GM12878 (cell line): ENCODE measurements at regions not wholly inside any gene's neighbourhood (a gene's known extent, or its start where the extent isn't known, plus 50 kb on each side); places are given as distances from the start of the nearest gene placed in this dataset.

Experiments
- ATAC-seq: fragments of 200-7000 bp; cut with Tn5 transposase; 3 replicates; pipeline ENCODE4 v1.9.1; 2020; ENCODE audit warnings: mild to moderate bottlenecking, moderate library complexity
- BruUV-seq: library from RNA; stranded (reverse); fragments of 400-500 nt; replicated peaks from 2 replicates; lab custom pipeline; 2021; lab: Mats Ljungman, UMichigan
- CTCF ChIA-PET: fragments of 300-600 bp; sonication (Branson Sonifier 250); formaldehyde crosslinking; extraction: SDS; loops from one replicate; lab custom pipeline; 2021; ENCODE audit warnings: inconsistent platforms; lab: Yijun Ruan, JAX
- POLR2A ChIA-PET: fragments of 350-600 bp; formaldehyde crosslinking; extraction: SDS; loops from one replicate; lab custom pipeline; 2021; ENCODE audit warnings: inconsistent platforms; lab: Charles Lee
- RAD21 ChIA-PET: fragments of 300-600 bp; sonication (Branson Sonifier 250); formaldehyde crosslinking; loops from one replicate; lab custom pipeline; 2023; ENCODE audit warnings: antibody characterized with exemption; ENCODE audit not compliant: unreplicated experiment; lab: Charles Lee
- SMC1A ChIA-PET: fragments of 300-600 bp; sonication (Branson Sonifier 250); formaldehyde crosslinking; loops from one replicate; lab custom pipeline; 2023; ENCODE audit not compliant: unreplicated experiment, uncharacterized antibody; lab: Charles Lee
- DNase-seq: peaks from one replicate; pipeline ENCODE4 v3.0.0-alpha.2; 2011; ENCODE audit warnings: low read depth, low spot score
- FAIRE-seq: peaks from 3 replicates; lab custom pipeline; 2011; peaks lifted over from hg19 to GRCh38; lab: Jason Lieb, UNC
- H2AFZ ChIP-seq: 2 replicates; pipeline ENCODE4 v1.6.0; 2011; ENCODE audit warnings: low read depth, low read length, control low read depth; ENCODE audit not compliant: control insufficient read depth
- H3K27ac ChIP-seq: 2 replicates; pipeline ENCODE4 v1.5.1; 2011; ENCODE audit warnings: control low read depth; ENCODE audit not compliant: control insufficient read depth, insufficient read depth
- H3K27me3 ChIP-seq, 2 experiments: replicated peaks in 1 of 2; 2 replicates each; pipeline versions ENCODE4 v1.6.0 to v1.6.1; 2011; ENCODE audit warnings: low read length in 1 of 2; ENCODE audit not compliant: control insufficient read depth in 2 of 2, insufficient read depth in 2 of 2
- H3K36me3 ChIP-seq, 2 experiments: 2 replicates each; pipeline ENCODE4 v1.5.1; 2011; ENCODE audit warnings: low read length in 1 of 2; ENCODE audit not compliant: control insufficient read depth in 2 of 2, insufficient read depth in 2 of 2
- H3K4me1 ChIP-seq: 2 replicates; pipeline ENCODE4 v1.6.1; 2011; ENCODE audit warnings: mild to moderate bottlenecking, low read length, moderate library complexity, mixed read lengths; ENCODE audit not compliant: control insufficient read depth, insufficient read depth
- H3K4me2 ChIP-seq: 2 replicates; pipeline ENCODE4 v1.6.0; 2011; ENCODE audit warnings: control low read depth; ENCODE audit not compliant: control insufficient read depth, insufficient read depth
- H3K4me3 ChIP-seq: fragments of 200-600 bp; sonication (generic); 2 replicates; pipeline ENCODE4 v1.5.1; 2016
- H3K79me2 ChIP-seq: 2 replicates; pipeline ENCODE4 v1.6.0; 2011; ENCODE audit warnings: low read length; ENCODE audit not compliant: control insufficient read depth, insufficient read depth
- H3K9ac ChIP-seq: 2 replicates; pipeline ENCODE4 v1.8.0; 2011; ENCODE audit warnings: low read length, control low read depth, mixed read lengths; ENCODE audit not compliant: control insufficient read depth, insufficient read depth
- H3K9me3 ChIP-seq: replicated peaks from 3 replicates; pipeline ENCODE4 v1.5.1; 2011; ENCODE audit warnings: mild to moderate bottlenecking, low read length; ENCODE audit not compliant: control insufficient read depth, insufficient read depth
- H4K20me1 ChIP-seq: 2 replicates; pipeline ENCODE4 v1.6.0; 2011; ENCODE audit not compliant: control insufficient read depth, insufficient read depth
- CBFB ChIP-seq: IDR thresholded peaks from 2 replicates; pipeline ENCODE4 v1.6.1; 2016; ENCODE audit warnings: antibody characterized with exemption, low read depth
- CHD2 ChIP-seq: IDR thresholded peaks from 2 replicates; pipeline ENCODE4 v1.6.1; 2011; ENCODE audit warnings: low read depth, low read length, improper control_type of control experiment, borderline replicate concordance
- E4F1 ChIP-seq: fragments of 450-650 bp; IDR thresholded peaks from 2 replicates; pipeline ENCODE4 v1.6.1; 2018; ENCODE audit warnings: borderline replicate concordance, mild to moderate bottlenecking; ENCODE audit not compliant: partially characterized antibody
- MYB ChIP-seq: fragments of 150-350 bp; IDR thresholded peaks from 2 replicates; pipeline ENCODE4 v1.6.1; 2014; ENCODE audit warnings: mild to moderate bottlenecking, low read depth, low read length, borderline replicate concordance
- SKIL ChIP-seq: fragments of 450-650 bp; IDR thresholded peaks from 2 replicates; pipeline ENCODE4 v1.6.1; 2017; ENCODE audit warnings: mild to moderate bottlenecking, low read depth, inconsistent platforms; ENCODE audit not compliant: poor library complexity, severe bottlenecking
- WGBS: methylation state at CpG from one replicate; pipeline ENCODE4 v1.1.6; 2016; ENCODE audit warnings: low lambda C conversion rate; ENCODE audit not compliant: insufficient replicate concordance, insufficient coverage; ENCODE audit errors: missing lambda C conversion rate; 5-methylcytosine and 5-hydroxymethylcytosine counted together
- in situ Hi-C: fragments of 300-500 bp; cut with MboI; formaldehyde crosslinking; loops from 9 replicates; pipeline ENCODE4 v1.14.3; 2018; ENCODE audit warnings: mixed read lengths
- intact Hi-C: fragments of 100-400 bp; cut with micrococcal nuclease; formaldehyde crosslinking; loops from one replicate; pipeline ENCODE4 v1.14.2; 2022; ENCODE audit not compliant: unreplicated experiment

- no peak overlapping the region for H2AFZ ChIP-seq
- in situ Hi-C loops: no loop called here
- no peak overlapping the region for H3K4me3 ChIP-seq
- no peak overlapping the region for H3K9ac ChIP-seq
- DNase-seq (no peak), FAIRE-seq (no peak), ATAC-seq (no peak)
- no peaks in the 10 kb centered on the region for H3K4me1 ChIP-seq
- SMC1A ChIA-PET: interaction anchor here (0.9 to 1.4 kb wide), 3 partner anchors 8 to 25 kb away, joined by 3 to 10 read pairs (median 5); no protein-coding TSS in a partner anchor
- 84% methylated on average over 1 of the region's 1 CpG for WGBS
- RAD21 ChIA-PET: no interaction called here
- no peak overlapping the region for H3K27ac ChIP-seq
- BruUV-seq: no TSS peak
- intact Hi-C loops: no loop called here
- no peaks in the 10 kb centered on the region for H3K36me3 ChIP-seq
- no peaks in the 10 kb centered on the region for H3K79me2 ChIP-seq
- POLR2A ChIA-PET: no interaction called here
- H3K9me3 ChIP-seq: no peaks in the 10 kb centered on the region; the same call in 2 of the 3 replicates
- H3K27me3 ChIP-seq: no peaks in the 10 kb centered on the region
- TF ChIP-seq CHD2 (no peak), SKIL (no peak), E4F1 (no peak), MYB (no peak), CBFB (no peak)
- H3K4me2 ChIP-seq: no peak overlapping the region
- CTCF ChIA-PET: interaction anchor here (1.0 to 1.6 kb wide), 2 partner anchors 13 to 26 kb away, joined by 4 to 5 read pairs; no protein-coding TSS in a partner anchor
- no peaks in the 10 kb centered on the region for H4K20me1 ChIP-seq
Measured at GRCh38 chrX:94936722-94937121, 1262.7 kb downstream of the FAM133A start.
